ENCODE measurements at regions not wholly inside any gene's neighbourhood (a gene's known extent, or its start where the extent isn't known, plus 50 kb on each side); places are given as distances from the start of the nearest gene placed in this dataset.

DNA sequence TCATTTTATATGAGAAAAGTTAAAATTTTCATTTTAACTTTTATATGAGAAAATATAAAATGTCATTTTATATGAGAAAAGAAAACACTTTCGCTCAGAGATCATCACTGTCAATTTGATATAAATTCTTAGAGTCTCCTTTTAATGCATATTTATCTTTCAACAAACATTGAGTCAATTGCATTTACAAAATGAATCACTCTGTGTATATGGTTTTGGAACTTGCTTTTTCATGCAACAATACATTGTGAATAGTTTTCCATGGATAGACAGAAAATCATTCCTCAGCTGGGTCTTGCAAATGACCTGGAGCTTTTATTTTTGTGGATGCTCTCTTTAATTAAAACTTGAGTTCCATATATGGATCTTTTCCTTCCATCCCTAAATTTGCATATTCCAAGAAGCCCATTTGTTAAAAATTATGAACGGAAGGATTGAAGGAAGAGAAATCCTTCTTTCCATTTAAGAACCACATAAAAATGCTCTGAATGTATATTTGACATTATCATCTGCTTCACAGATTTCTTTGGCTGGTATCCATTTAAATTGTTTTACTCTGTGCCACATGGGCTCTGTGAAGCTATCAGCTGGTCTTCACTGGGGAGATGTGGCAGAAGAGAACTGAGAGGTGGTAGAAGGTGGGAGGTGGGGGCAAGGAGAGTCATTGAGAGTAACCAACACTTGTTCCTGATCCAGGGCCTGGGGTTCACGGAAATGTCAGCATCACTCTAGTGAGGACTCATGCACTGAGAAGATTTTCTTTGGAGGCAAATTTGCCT is 104.1 kb downstream of the QPCT start:
- no peak for DNase-seq (ENCODE audit: low read depth)
- TF ChIP-seq, protein P1, sequence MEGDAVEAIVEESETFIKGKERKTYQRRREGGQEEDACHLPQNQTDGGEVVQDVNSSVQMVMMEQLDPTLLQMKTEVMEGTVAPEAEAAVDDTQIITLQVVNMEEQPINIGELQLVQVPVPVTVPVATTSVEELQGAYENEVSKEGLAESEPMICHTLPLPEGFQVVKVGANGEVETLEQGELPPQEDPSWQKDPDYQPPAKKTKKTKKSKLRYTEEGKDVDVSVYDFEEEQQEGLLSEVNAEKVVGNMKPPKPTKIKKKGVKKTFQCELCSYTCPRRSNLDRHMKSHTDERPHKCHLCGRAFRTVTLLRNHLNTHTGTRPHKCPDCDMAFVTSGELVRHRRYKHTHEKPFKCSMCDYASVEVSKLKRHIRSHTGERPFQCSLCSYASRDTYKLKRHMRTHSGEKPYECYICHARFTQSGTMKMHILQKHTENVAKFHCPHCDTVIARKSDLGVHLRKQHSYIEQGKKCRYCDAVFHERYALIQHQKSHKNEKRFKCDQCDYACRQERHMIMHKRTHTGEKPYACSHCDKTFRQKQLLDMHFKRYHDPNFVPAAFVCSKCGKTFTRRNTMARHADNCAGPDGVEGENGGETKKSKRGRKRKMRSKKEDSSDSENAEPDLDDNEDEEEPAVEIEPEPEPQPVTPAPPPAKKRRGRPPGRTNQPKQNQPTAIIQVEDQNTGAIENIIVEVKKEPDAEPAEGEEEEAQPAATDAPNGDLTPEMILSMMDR (IDR thresholded peaks at IDR 0.05; ENCODE audit: low read depth, low read length, missing control alignments) = no peak
- H3K4me3 ChIP-seq (ENCODE audit: low read depth, low read length) = no peak overlapping the region

DNA sequence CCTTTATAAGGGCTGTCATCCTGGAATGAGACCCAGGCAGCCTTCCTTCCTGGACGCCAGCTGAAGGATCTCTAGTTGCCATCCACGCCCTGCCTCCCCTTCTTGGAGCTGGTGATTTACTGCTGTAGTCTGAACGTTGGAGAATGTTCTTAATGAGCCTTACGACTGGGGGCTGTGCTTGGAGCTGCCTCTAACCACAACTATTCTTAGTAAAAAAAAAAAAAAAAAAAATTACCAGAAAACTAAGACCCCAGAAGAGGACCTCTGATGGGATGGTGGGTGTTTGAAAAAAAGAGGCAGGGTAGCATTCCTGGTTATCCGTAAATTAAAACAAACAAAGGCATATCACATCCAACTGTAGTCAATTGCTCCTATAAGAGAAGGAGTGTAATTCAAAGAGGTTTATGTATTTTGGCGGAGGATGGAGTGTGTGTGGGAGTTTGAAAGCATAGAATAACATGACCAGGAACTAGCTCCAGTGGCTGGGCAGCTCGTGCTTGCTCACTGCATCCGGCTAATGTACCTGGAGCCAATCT is 105.4 kb downstream of the QPCT start:
- H3K4me3 ChIP-seq (ENCODE audit: low read depth, low read length) = no peak overlapping the region
- TF ChIP-seq, protein P1 (IDR thresholded peaks at IDR 0.05; ENCODE audit: low read depth, low read length, missing control alignments) = no peak
- DNase-seq (ENCODE audit: low read depth) = no peak

DNA sequence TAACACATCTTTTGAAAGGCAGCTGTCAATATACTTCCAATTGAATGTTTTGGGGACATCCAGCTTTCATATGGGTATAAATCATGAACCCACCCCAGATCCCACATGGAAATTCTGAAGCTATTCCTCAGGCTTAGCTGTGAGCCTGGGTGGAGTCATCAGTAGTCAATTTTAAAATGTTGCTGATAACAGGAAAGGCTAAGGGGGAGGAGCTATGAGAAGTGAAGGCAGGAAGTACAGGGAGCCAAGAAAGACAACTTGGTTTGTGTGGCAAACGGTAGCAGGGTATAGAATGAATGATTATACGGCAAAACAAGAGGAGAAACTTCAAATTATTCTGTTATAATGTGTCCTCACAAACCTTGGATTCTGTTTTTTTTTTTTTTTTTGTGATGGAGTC is 108.6 kb downstream of the QPCT start:
- no peak overlapping the region for H3K4me3 ChIP-seq (ENCODE audit: low read depth, low read length)
- TF ChIP-seq, protein P1 (IDR thresholded peaks at IDR 0.05; ENCODE audit: low read depth, low read length, missing control alignments) = no peak
- no peak for DNase-seq (ENCODE audit: low read depth)

DNA sequence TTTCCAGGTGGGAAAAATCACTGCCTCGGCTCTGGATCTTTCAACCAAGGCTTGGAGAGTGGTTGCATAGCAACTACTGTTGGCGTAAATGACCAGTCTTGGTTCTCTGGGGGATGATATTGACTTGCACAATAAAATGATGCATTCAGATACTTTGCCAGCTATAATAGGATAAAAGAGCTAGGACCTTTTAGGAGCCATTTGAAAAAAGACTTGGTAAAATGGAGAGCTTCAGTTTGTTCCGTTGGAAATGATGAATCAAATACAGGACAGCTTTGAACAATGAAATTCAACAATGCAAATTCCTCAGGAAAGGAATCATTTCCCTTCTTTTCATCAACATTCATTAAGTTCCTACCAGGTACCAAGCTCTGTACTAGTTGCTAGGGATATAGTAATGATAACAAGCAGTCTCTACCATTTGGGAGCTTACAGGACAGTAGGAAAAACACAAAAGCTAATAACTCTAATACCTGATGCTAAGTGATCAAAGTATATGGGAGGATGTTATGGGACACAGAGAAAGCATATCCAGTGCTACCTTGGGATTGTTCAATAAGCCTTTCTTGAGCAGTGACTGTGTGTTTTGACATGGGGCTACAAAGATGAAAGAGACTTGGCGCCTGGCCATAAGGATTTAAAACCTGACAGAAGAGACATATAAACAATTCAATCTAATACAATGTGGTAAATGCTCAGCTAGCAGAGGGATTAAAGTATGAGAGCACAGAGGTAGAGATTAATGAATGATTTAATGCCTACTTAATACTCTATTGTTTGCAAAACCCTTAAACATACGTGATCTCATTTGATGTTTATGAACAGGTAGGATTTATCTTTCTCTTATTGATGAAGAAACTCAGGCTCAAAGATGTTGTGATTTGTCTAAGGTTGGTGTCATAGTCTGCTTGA is 110.7 kb downstream of the QPCT start:
- no peak for DNase-seq (ENCODE audit: low read depth)
- TF ChIP-seq, protein P1 (IDR thresholded peaks at IDR 0.05; ENCODE audit: low read depth, low read length, missing control alignments) = no peak
- H3K4me3 ChIP-seq (ENCODE audit: low read depth, low read length) = no peak overlapping the region

DNA sequence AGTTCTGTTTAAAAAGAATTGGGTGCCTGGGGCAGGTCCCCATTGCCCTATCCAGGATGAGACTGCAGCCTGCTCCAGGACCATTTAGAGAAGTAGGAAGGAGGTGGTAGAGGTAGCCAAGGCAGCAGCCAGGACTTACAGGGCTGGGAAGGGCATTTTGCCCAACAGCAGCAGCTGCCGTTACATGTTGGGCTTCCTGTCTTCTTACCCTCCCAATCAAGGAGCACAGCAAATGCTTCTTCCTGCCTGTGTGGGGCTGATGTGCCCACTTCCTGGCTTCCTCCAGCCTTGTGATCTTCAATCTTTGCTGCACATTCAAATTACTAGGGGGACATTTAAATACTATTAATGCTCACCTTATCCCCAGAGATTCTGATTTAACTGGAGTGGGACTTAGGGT is 112.0 kb downstream of the QPCT start:
- no peak for DNase-seq (ENCODE audit: low read depth)
- TF ChIP-seq, protein P1 (IDR thresholded peaks at IDR 0.05; ENCODE audit: low read depth, low read length, missing control alignments) = no peak

DNA sequence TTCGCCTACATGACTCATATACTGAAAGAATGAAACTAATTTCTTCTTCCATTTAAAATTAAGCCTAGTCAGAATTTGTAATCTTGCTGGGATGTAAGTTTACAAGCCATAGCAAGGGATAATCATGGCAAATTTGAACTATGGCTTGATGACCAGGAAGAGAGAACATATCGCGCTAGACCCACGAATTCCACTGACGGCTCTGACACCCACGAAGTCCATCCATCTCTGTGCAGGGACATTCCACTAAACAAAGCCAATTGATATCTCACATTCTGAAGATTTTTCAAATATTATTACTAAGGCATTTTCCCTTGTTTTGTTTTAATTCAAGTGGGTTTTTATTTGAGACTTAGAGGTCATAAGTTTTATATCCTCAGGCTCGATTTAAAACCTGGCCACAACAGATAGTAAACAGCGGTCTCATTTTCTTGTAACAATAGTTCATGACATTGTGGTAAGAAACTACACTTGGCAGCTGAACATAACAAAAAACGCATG is 113.0 kb downstream of the QPCT start:
- TF ChIP-seq, protein P1 (IDR thresholded peaks at IDR 0.05; ENCODE audit: low read depth, low read length, missing control alignments) = no peak
- no peak for DNase-seq (ENCODE audit: low read depth)
- no peak overlapping the region for H3K4me3 ChIP-seq (ENCODE audit: low read depth, low read length)

More for the DNA sequence above, 112.0 kb downstream of the QPCT start:
- H3K4me3 ChIP-seq (ENCODE audit: low read depth, low read length) = no peak overlapping the region
